ENCODE measurements at regions not wholly inside any gene's neighbourhood (a gene's known extent, or its start where the extent isn't known, plus 50 kb on each side); places are given as distances from the start of the nearest gene placed in this dataset.

DNA sequence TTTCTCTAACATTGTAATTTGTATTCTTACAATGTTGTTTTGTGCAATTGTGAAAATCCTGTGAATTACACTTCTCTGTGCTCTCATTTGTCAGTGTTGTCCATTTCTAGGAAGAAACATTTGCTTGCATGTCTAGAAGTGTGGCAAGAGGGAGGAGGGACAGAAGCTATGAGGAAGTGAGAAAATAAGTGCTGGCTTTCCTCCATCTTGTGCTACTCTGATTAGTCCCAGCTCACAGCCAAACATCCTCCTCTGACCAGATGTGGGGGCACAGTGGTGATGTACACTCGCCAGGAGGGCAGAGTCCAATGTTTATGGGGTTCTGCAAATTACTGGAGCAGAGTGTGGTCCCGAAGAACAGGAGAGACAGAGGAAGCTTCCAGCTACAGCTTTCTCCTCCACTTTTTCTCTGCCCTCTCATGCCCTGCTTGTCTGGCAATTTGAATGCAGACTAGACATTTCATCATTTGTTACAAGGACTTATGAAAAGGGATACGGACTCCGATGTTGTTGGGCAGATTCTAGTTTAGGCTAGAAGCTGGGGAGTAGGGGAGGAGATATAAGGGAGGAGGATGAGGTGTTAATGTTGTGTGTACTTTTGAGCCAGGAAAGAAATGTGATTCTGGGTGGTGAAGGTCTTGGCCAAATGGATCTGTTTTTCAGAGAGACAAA is 131.0 kb upstream of the C1GALT1 start:
- DNase-seq (ENCODE audit: low read depth) = no peak

DNA sequence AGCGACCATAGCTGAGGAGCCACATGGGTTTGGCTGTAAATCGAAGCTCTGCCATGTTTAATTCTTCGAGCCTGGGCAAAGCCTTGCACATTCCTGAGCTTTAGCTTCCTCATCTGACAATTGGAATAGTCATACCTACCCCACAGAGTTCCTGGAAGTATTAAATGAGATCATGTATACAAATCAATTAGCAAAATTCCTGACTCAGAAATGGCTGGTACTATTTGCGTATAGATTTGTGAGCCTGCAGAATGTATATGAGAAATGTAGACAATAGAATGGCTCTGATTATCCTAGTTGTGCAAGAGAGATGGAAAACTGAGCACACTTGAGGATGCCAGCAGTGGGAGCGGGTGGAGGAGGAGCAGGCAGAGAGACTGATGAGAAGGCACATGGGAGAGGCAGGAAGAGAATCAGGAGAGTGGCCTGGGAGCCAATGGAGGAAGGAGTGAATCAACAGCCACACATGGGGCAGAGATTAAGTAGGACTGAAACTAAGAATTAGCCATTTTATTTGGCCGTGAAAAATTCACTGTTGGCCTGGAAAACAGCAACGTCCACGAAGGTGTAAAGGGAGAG is 128.0 kb upstream of the C1GALT1 start:
- DNase-seq (ENCODE audit: low read depth) = no peak

- DNase-seq (ENCODE audit: low read depth) = no peak
Measured at GRCh38 chr7:7060828-7061599, 121.3 kb upstream of the C1GALT1 start.

- DNase-seq (ENCODE audit: low read depth) = no peak
Measured at GRCh38 chr7:7077945-7078344, 104.4 kb upstream of the C1GALT1 start.

DNA sequence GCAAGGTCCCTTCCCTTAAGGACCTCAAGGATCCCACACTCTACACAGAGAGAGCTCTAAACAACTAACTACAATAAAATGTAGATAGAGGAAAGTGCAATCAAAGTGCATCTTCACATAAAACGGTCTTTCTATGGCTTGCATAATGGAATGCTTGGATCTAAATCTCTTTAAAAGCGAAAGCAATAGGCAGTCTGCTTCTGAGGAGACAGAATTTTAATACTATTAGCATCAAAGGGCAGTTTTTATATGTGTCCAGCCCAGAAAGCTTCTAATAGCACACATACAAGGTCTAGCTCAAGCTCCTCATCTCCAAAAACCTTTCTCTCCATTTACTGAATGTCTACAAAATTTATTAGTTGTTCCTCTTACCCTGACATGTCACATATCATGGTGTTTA is 101.5 kb upstream of the C1GALT1 start:
- DNase-seq (ENCODE audit: low read depth) = no peak

DNA sequence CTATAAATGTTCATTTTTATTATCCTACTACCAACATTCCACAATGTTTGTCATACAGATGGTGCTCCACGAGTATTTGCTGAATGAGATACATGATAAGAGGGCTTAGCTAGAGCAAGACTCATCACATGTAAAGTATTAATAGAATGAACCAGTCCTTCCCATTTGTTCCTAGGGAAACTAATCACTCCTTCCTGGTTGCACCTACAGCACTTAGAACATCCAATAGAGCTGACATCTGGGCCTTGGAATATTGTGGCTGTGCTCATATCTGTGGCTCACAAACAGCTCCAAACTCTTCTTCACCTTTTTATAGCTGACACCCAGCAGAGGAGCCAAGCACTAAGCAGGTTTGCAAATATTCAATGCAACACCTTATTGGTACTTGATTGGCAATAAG is 91.9 kb upstream of the C1GALT1 start:
- no peak for DNase-seq (ENCODE audit: low read depth)

- no peak for DNase-seq (ENCODE audit: low read depth)
Measured at GRCh38 chr7:7098280-7098818, 84.0 kb upstream of the C1GALT1 start.

- DNase-seq (ENCODE audit: low read depth) = no peak
Measured at GRCh38 chr7:7099584-7100014, 82.7 kb upstream of the C1GALT1 start.

DNA sequence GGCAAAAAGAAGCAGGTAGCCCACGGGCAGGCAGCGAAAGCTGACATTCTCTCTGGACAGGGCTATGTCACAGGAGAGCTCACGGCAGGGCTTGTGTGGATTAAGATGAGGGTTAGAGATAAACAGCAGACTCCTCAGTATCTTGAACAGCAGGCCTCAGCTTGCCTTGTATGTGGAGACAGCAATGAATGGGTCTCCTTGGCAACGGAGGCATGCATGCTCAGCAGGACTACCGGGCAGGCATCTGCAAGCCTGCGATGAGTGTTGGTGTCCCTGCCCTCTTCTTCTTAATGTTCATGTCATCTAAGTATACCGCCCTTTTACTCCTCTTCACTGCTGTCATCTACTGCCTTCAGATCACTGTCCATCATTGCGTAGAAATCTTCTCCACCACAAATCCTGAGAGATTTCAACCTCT is 81.9 kb upstream of the C1GALT1 start:
- no peak for DNase-seq (ENCODE audit: low read depth)

DNA sequence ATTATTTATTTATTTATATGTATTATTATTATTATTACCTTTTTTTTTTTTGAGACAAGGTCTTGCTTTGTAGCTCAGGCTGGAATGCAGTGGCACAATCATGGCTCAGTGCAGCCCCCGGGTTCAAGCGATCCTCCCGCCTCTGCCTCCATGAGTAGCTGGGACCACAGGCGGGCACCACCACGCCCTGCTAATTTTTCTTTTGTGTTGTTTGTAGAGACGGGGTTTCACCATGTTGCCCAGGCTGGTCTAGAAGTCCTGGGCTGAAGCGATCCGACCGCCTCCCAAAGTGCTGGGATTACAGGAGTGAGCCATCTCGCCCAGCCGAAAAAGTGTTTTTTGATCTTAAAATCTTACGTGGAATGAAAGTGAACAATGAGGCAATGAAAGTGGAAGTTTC is 79.4 kb upstream of the C1GALT1 start:
- DNase-seq (ENCODE audit: low read depth) = no peak

GRCh38 chr7:7103343-7104313 is 78.7 kb upstream of the C1GALT1 start:
- no peak for DNase-seq (ENCODE audit: low read depth)

DNA sequence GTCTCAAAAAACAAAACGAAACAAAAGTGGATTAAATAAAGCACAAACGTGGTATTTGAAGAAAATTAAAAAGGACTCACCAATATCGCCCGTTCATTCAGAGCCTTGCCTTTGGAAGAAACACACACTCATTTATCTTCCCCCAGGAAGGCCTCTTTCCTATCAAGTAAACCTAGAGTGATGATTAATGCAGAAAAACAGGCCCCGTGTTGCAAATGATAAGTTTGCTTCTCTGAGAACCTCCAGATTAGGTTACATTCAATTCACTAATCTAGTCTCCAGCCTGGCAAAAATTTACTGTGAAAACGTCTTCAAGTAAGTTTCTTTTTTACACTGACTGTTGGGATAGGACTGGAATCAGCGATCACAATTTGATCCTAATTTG is 78.0 kb upstream of the C1GALT1 start:
- DNase-seq (ENCODE audit: low read depth) = no peak

GRCh38 chr7:7104971-7105370 is 77.4 kb upstream of the C1GALT1 start:
- no peak for DNase-seq (ENCODE audit: low read depth)

GRCh38 chr7:7105800-7106582 is 76.4 kb upstream of the C1GALT1 start:
- DNase-seq (ENCODE audit: low read depth) = no peak

DNA sequence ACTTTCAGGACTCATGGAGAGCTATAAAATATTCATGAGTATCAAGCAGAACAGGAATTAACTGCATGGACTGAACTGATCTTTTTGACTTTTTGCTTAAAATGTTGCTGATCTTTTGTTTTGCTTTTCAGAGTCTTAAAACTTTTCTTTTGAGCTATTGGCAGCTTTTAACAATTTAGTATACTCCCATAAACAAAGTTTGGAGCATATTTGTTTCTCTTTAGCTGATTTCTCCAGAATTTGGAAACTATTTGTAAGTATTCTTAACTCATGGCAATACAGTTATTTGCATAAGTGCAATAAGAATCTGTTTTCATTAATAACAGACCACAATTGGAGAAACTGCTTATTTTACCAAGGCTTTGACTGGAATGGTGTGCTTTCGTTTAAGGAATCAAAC is 73.4 kb upstream of the C1GALT1 start:
- no peak for DNase-seq (ENCODE audit: low read depth)

DNA sequence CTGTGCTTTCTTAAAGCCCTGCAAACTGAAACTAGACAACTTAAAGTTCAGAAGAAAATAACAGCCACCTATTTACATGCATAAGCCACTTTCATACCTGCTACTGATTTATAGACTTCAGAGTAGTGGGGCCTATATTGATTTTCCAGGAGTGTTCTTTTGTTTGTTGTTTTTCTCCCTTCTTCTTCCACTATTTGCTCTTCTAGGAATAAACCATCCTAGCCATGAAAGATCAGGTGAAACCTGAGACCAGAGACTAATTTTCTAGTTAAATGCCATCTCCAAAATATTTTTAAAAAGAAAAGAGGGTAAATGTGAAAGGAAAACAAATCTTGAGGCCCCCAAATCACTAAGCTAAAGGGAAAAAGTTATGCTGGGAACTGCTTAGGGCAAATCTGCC is 72.4 kb upstream of the C1GALT1 start:
- DNase-seq (ENCODE audit: low read depth) = no peak

DNA sequence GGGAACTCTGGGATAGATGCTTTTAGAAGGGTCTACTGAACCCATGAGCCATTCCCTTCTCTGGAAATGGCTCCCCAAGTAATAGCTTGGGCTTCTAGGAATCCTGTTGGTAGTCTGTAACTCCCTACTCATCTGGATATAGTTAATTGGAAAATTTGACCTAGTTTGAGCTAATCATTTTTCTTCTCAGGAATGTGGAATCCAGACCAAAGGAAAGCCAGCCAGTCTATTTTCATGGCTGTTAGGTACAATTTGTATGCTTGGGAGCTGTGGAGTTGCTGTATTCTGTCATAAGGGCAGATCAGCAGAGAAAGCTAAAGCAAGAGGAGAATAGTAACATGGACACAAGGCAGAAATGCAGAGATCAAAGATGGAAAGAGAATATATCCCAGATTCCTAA is 71.6 kb upstream of the C1GALT1 start:
- no peak for DNase-seq (ENCODE audit: low read depth)

DNA sequence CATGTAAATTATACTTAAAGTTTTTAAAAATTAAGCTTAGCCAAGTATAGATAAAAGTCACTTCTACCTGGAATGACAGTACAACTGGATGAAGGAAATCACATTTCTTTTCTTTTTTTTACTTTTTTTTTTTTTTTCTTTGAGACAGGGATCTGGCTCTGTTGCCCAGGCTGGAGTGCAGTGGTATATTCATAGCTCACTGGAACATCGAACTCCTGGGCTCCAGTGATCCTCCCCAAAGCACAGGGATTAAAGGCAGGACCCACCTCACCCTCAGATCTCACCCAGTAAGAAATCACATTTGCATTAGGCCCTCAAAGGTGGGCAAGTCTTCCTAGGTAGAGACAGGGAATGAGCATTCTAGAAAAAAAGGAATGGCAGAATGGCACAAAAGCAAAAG is 69.5 kb upstream of the C1GALT1 start:
- DNase-seq (ENCODE audit: low read depth) = no peak

- no peak for DNase-seq (ENCODE audit: low read depth)
Measured at GRCh38 chr7:7114575-7115291, 67.6 kb upstream of the C1GALT1 start.

DNA sequence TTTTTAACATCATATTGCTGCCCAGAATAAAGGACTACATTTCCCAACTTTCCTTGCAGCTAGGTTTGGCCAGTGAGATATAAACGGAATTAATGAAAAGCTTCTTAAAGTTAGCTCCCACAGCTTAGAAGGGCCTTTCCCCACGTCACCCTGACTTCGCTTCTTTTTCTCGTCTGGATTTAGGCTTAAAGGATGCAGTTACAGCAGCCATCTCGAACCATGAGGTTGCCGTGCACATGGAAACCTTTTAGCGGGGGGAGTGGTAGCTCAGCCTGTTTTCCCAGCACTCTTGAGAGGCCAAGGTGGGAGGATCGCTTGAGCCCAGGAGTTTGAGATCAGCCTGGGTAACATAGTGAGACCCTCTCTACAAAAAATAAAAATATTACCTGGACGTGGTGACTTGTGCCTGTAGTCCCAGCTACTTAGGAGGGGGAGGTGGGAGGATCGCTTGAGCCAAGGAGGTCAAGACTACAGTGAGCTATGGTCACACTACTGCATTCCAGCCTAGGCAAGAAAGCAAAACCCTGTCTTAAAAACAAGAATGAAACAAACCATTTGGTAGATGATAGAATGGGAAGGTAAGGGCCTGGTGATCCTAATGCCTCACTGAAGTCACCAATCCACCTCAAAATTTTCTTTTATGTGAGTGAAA is 64.3 kb upstream of the C1GALT1 start:
- no peak for DNase-seq (ENCODE audit: low read depth)
